Loucy (cell line): ENCODE measurements at regions not wholly inside any gene's neighbourhood (a gene's known extent, or its start where the extent isn't known, plus 50 kb on each side); places are given as distances from the start of the nearest gene placed in this dataset.

Source experiments
- H2AFZ ChIP-seq: fragments of 200-600 bp; sonication (generic); 2 replicates; pipeline ENCODE4 v1.6.0; 2016; ENCODE audit warnings: antibody characterized with exemption, mild to moderate bottlenecking, low read length, moderate library complexity
- H3F3A ChIP-seq: fragments of 200-600 bp; 2 replicates; pipeline ENCODE4 v1.6.0; 2016; ENCODE audit warnings: antibody characterized with exemption, low read depth, mild to moderate bottlenecking
- H3K27me3 ChIP-seq: fragments of 200-600 bp; sonication (generic); 2 replicates; pipeline ENCODE4 v1.6.1; 2014; ENCODE audit warnings: low read length, mild to moderate bottlenecking; ENCODE audit not compliant: insufficient read depth, poor library complexity, severe bottlenecking
- H3K36me3 ChIP-seq: fragments of 200-600 bp; sonication (generic); 2 replicates; pipeline ENCODE4 v1.6.1; 2016; ENCODE audit warnings: low read length; ENCODE audit not compliant: insufficient read depth
- H3K4me1 ChIP-seq: fragments of 200-600 bp; sonication (generic); 2 replicates; pipeline ENCODE4 v1.5.1; 2014; ENCODE audit warnings: low read length, mild to moderate bottlenecking; ENCODE audit not compliant: insufficient read depth, poor library complexity, severe bottlenecking
- H3K4me2 ChIP-seq: fragments of 200-600 bp; sonication (generic); 2 replicates; pipeline ENCODE4 v1.6.0; 2014; ENCODE audit warnings: antibody characterized with exemption, low read length, low read depth, mild to moderate bottlenecking; ENCODE audit not compliant: poor library complexity, severe bottlenecking
- H3K4me3 ChIP-seq: fragments of 200-600 bp; sonication (generic); 2 replicates; pipeline ENCODE4 v1.5.1; 2014; ENCODE audit warnings: low read length, mild to moderate bottlenecking, mixed read lengths; ENCODE audit not compliant: poor library complexity, severe bottlenecking
- H3K79me2 ChIP-seq: fragments of 200-600 bp; sonication (generic); 2 replicates; pipeline ENCODE4 v1.6.1; 2014; ENCODE audit warnings: low read length; ENCODE audit not compliant: insufficient read depth
- H3K9ac ChIP-seq: fragments of 200-600 bp; sonication (generic); 2 replicates; pipeline ENCODE4 v1.6.0; 2014; ENCODE audit warnings: mild to moderate bottlenecking, low read depth, low read length, moderate library complexity; ENCODE audit not compliant: poor library complexity, severe bottlenecking
- H3K9me2 ChIP-seq: fragments of 200-600 bp; sonication (generic); replicated peaks from 2 replicates; pipeline ENCODE4 v1.6.1; 2016; ENCODE audit warnings: low read depth, low read length, mixed read lengths
- H3K9me3 ChIP-seq: fragments of 200-600 bp; sonication (generic); 2 replicates; pipeline ENCODE4 v1.6.1; 2014; ENCODE audit warnings: mild to moderate bottlenecking, antibody characterized with exemption, low read length, low read depth; ENCODE audit not compliant: insufficient read depth
- H4K20me1 ChIP-seq: fragments of 200-600 bp; sonication (generic); 2 replicates; pipeline ENCODE4 v1.6.0; 2014; ENCODE audit warnings: antibody characterized with exemption, low read length, mild to moderate bottlenecking; ENCODE audit not compliant: insufficient read depth, poor library complexity, severe bottlenecking
- CTCF ChIP-seq: fragments of 200-600 bp; sonication (generic); conservative IDR thresholded peaks from 2 replicates; pipeline ENCODE4 v1.5.1; 2014; ENCODE audit warnings: mild to moderate bottlenecking, antibody characterized with exemption, low read length
- EZH2phosphoT487 ChIP-seq: fragments of 200-600 bp; IDR thresholded peaks from 2 replicates; pipeline ENCODE4 v1.6.1; 2018; ENCODE audit warnings: antibody characterized with exemption, mild to moderate bottlenecking, moderate library complexity, borderline replicate concordance

GRCh38 chr3:88810455-88810854, 297.0 kb upstream of the EPHA3 start:
- Histone ChIP-seq H3K4me3 (no peak overlapping the region), H2AFZ (no peak overlapping the region), H3K4me1 (no peaks in the 10 kb centered on the region), H3K9ac (no peak overlapping the region), H3K36me3 (no peaks in the 10 kb centered on the region), H3K4me2 (no peak overlapping the region), H3K27me3 (no peaks in the 10 kb centered on the region), H3K9me3 (no peaks in the 10 kb centered on the region), H4K20me1 (no peaks in the 10 kb centered on the region), H3F3A (no peaks in the 10 kb centered on the region), H3K9me2 (no peaks in the 10 kb centered on the region), H3K79me2 (no peaks in the 10 kb centered on the region)
- TF ChIP-seq CTCF (no peak), EZH2phosphoT487 (no peak)

- no peaks in the 10 kb centered on the region for H3K9me2 ChIP-seq
- no peaks in the 10 kb centered on the region for H3K4me1 ChIP-seq
- H3K9ac ChIP-seq, result no peak overlapping the region
- H3K79me2 ChIP-seq, result no peaks in the 10 kb centered on the region
- no peaks in the 10 kb centered on the region for H3K9me3 ChIP-seq
- no peaks in the 10 kb centered on the region for H3K36me3 ChIP-seq
- H2AFZ ChIP-seq, result no peak overlapping the region
- TF ChIP-seq EZH2phosphoT487 (no peak), CTCF (no peak)
- H4K20me1 ChIP-seq, result no peaks in the 10 kb centered on the region
- no peaks in the 10 kb centered on the region for H3F3A ChIP-seq
- H3K4me3 ChIP-seq, result no peak overlapping the region
- no peak overlapping the region for H3K4me2 ChIP-seq
- no peaks in the 10 kb centered on the region for H3K27me3 ChIP-seq
These were observed 296.3 kb upstream of the EPHA3 start for GRCh38 chr3:88811096-88811495.

- H3K79me2 ChIP-seq, result no peaks in the 10 kb centered on the region
- no peak for TF ChIP-seq EZH2phosphoT487
- TF ChIP-seq CTCF, result no peak
- no peaks in the 10 kb centered on the region for H4K20me1 ChIP-seq
- no peaks in the 10 kb centered on the region for H3K36me3 ChIP-seq
- no peaks in the 10 kb centered on the region for H3F3A ChIP-seq
- H3K9me2 ChIP-seq, result no peaks in the 10 kb centered on the region
- no peak overlapping the region for H3K4me2 ChIP-seq
- no peak overlapping the region for H3K4me3 ChIP-seq
- no peaks in the 10 kb centered on the region for H3K27me3 ChIP-seq
- H3K9ac ChIP-seq, result no peak overlapping the region
- H3K4me1 ChIP-seq, result no peaks in the 10 kb centered on the region
- H2AFZ ChIP-seq, result no peak overlapping the region
- no peaks in the 10 kb centered on the region for H3K9me3 ChIP-seq
These were observed 294.8 kb upstream of the EPHA3 start for GRCh38 chr3:88812576-88812975.
